NT2/D1 (cell line): ENCODE measurements at regions not wholly inside any gene's neighbourhood (a gene's known extent, or its start where the extent isn't known, plus 50 kb on each side); places are given as distances from the start of the nearest gene placed in this dataset.

Experiments used
- DNase-seq: peaks from one replicate; pipeline ENCODE4 v3.0.0-alpha.2; 2011; ENCODE audit warnings: low read depth, low spot score
- H3K27me3 ChIP-seq: 2 replicates; pipeline ENCODE4 v1.6.0; 2011; ENCODE audit warnings: mild to moderate bottlenecking; ENCODE audit not compliant: insufficient read length, insufficient read depth
- H3K36me3 ChIP-seq: 2 replicates; pipeline ENCODE4 v1.6.1; 2011; ENCODE audit warnings: mild to moderate bottlenecking, low read length, mixed read lengths; ENCODE audit not compliant: insufficient read depth, insufficient read length
- H3K4me1 ChIP-seq: 2 replicates; pipeline ENCODE4 v1.5.1; 2011; ENCODE audit not compliant: insufficient read depth, insufficient read length
- H3K4me3 ChIP-seq: 2 replicates; pipeline ENCODE4 v1.5.1; 2011; ENCODE audit warnings: low read depth; ENCODE audit not compliant: insufficient read length
- H3K9ac ChIP-seq: 2 replicates; pipeline ENCODE4 v1.6.0; 2011; ENCODE audit warnings: low read depth; ENCODE audit not compliant: insufficient read length
- H3K9me3 ChIP-seq: 2 replicates; pipeline ENCODE4 v1.5.1; 2011; ENCODE audit warnings: mild to moderate bottlenecking, low read length; ENCODE audit not compliant: insufficient read depth
- SUZ12 ChIP-seq: IDR thresholded peaks from 2 replicates; pipeline ENCODE4 v1.6.1; 2011; ENCODE audit not compliant: insufficient read length, insufficient read depth; ENCODE audit errors: extremely low read depth
- YY1 ChIP-seq: IDR thresholded peaks from 2 replicates; pipeline ENCODE4 v1.6.1; 2011; ENCODE audit not compliant: insufficient read length, insufficient read depth
- ZNF274 ChIP-seq: IDR thresholded peaks from 2 replicates; pipeline ENCODE4 v1.6.1; 2011; ENCODE audit warnings: mild to moderate bottlenecking, low read depth, low read length

DNA sequence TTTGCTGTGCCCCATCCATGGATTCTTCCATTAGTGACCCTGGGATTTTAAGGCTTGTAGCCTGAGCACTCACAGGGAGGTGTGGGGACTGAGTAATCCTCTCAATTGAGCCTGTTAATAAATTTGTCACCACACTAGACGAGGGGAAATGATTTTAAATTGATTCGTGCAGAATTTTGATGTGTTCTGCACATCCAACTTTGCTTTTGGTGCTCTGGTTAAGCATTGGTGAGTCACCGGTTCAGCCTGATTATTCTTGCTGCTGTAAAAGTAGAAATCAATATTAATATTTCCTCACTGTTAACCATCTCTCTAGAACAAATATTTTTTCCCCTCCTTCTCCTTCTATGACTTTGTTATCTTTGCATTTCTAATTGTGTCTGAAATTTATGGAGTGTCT, 482.0 kb downstream of the TSN start:
- no peaks in the 10 kb centered on the region for H3K27me3 ChIP-seq
- no peak overlapping the region for H3K4me3 ChIP-seq
- no peak overlapping the region for H3K9ac ChIP-seq
- DNase-seq, result no peak
- no peaks in the 10 kb centered on the region for H3K36me3 ChIP-seq
- H3K4me1 ChIP-seq, result no peaks in the 10 kb centered on the region
- TF ChIP-seq SUZ12 (no peak), ZNF274 (no peak), YY1 (no peak)
- H3K9me3 ChIP-seq, result no peaks in the 10 kb centered on the region

DNA sequence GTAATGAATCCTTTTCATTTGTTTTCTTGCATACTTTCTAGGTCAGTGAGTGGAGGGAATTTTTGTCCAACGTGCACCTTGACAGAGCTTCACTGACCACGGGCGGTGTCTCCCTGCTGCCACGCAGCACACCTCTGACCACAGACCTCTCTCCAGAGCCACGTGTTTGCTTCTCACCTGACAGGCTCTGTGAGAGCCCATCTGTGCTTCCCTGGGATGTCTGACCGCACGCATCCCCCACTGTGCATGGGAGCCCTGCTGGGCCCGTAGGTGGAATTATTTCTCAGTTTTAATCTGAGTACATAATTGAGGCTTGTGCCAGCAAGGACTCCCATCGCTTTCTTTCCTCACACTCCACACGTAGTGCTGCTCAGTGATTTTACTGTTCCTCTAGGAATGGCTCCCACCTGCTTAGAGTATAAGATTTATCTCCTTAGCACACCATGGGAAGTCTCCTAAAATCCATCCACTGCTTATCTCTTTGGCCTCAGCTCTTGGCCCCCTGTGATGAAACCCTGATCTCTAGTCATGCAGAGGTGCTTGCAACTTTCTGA, 482.6 kb downstream of the TSN start:
- no peak for DNase-seq
- no peaks in the 10 kb centered on the region for H3K4me1 ChIP-seq
- no peaks in the 10 kb centered on the region for H3K36me3 ChIP-seq

DNA sequence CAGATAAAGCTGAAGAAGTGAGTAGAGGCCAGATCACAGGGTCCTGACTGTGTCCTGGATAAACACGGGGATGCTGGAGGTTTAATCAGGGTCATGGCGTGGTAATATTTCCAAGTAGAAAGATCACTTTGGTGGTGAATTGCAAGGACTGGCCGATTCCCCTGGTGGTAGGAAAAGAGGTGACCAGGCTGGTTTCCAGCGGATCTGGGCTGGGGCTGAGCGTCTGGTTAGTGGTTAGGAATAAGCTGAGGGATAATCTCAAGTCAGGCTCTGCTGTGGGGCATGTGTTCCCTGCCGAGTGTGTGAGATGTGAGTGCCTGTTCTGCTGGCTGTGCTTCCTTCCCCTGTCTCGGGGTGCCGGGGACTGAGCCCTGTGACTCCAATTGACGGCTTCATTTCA, 484.0 kb downstream of the TSN start:
- no peak for TF ChIP-seq YY1
- TF ChIP-seq ZNF274, result no peak
- no peak for TF ChIP-seq SUZ12
- no peak for DNase-seq

More for the DNA sequence above, 482.6 kb downstream of the TSN start:
- Histone ChIP-seq H3K4me3 (no peak overlapping the region), H3K27me3 (no peaks in the 10 kb centered on the region), H3K9ac (no peak overlapping the region), H3K9me3 (no peaks in the 10 kb centered on the region)
- TF ChIP-seq ZNF274 (no peak), SUZ12 (no peak), YY1 (no peak)

DNA sequence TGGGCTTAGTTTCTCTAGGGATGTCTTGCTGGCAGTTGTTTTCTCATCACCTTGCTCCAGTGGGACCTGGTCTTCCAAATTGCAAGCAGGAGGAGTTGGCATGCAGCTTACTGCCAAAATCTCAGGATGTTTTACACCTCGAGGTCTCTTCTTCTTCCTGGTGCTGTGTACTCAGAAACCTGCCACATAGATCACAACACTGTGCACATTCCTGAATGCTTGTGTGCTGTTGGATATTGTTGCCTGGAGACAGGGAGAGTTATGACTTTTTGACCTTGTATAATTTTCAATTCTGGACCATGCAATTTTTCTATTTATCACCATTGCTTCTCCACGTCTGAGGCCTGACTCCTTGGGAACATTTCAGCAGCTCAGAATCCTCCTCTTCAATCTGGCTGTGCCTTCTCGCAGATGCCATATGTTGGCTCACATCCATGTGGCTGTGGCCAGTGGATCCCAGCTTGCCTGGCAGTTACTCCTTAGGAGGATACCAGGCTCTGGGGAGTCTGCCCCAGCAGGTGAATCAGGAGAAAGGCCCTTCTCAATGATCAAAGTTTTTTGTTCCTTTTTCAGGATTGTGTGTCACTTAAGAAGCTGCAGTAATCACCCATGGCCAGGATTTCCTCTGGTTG, 489.3 kb downstream of the TSN start:
- Histone ChIP-seq H3K4me1 (no peaks in the 10 kb centered on the region), H3K36me3 (no peaks in the 10 kb centered on the region), H3K4me3 (no peak overlapping the region), H3K27me3 (no peaks in the 10 kb centered on the region), H3K9ac (no peak overlapping the region), H3K9me3 (no peaks in the 10 kb centered on the region)
- TF ChIP-seq SUZ12, result no peak
- TF ChIP-seq ZNF274, result no peak
- no peak for TF ChIP-seq YY1
- DNase-seq, result no peak

More for the DNA sequence above, 484.0 kb downstream of the TSN start:
- Histone ChIP-seq H3K9ac (no peak overlapping the region), H3K9me3 (no peaks in the 10 kb centered on the region), H3K4me1 (no peaks in the 10 kb centered on the region), H3K4me3 (no peak overlapping the region), H3K27me3 (no peaks in the 10 kb centered on the region), H3K36me3 (no peaks in the 10 kb centered on the region)

- Histone ChIP-seq H3K36me3 (no peaks in the 10 kb centered on the region), H3K9me3 (no peaks in the 10 kb centered on the region), H3K4me3 (no peak overlapping the region), H3K9ac (no peak overlapping the region), H3K4me1 (no peaks in the 10 kb centered on the region), H3K27me3 (no peaks in the 10 kb centered on the region)
- TF ChIP-seq YY1, result no peak
- no peak for TF ChIP-seq ZNF274
- no peak for TF ChIP-seq SUZ12
- DNase-seq, result no peak
Observed at GRCh38 chr2:122249673-122250072, 494.2 kb downstream of the TSN start.

DNA sequence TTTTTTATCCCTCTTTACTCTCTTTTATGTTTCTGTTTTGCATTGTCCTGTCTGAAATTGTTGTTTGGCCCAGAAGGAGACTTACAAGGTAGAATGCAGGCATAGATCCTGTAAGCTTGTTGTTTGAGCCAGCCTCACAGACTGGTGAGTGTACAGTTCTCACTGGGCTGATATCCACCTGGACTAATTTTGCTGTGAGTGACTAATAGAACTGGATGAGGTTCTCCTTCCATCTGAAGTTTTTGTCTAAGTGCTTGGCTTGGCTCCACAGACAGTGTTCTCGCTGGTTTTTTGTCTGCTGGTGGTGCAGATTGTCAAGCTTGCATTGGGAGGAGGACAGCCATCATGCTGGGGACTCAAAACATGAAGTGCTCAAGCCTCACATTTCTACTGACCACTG, 495.7 kb downstream of the TSN start:
- TF ChIP-seq ZNF274 (no peak), SUZ12 (no peak), YY1 (no peak)
- Histone ChIP-seq H3K4me1 (no peaks in the 10 kb centered on the region), H3K36me3 (no peaks in the 10 kb centered on the region), H3K9me3 (no peaks in the 10 kb centered on the region), H3K27me3 (no peaks in the 10 kb centered on the region), H3K9ac (no peak overlapping the region), H3K4me3 (no peak overlapping the region)
- DNase-seq, result no peak

DNA sequence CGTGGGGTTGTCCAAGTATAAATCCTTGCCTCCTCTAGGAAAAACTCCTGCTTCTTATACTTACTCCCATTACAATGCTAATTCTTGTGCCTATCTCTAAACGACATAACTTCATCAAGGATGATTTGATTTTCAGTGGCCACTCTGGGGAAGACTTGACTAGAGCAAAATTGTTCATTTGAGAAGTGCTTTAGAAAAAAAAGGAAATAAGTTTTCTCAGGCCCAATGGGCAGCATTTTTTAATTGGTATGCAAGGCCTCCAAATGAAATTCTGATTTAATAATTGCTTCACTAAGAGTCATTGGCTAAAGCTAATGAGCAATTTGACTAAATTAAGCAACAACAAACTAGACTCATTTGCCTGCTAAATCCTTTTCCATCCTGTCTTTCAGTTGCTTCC, 496.1 kb downstream of the TSN start:
- no peak for DNase-seq
- H3K4me1 ChIP-seq, result no peaks in the 10 kb centered on the region
- H3K9me3 ChIP-seq, result no peaks in the 10 kb centered on the region
- H3K27me3 ChIP-seq, result no peaks in the 10 kb centered on the region
- no peak overlapping the region for H3K4me3 ChIP-seq
- no peaks in the 10 kb centered on the region for H3K36me3 ChIP-seq
- no peak overlapping the region for H3K9ac ChIP-seq
- TF ChIP-seq YY1, result no peak
- no peak for TF ChIP-seq SUZ12
- no peak for TF ChIP-seq ZNF274

DNA sequence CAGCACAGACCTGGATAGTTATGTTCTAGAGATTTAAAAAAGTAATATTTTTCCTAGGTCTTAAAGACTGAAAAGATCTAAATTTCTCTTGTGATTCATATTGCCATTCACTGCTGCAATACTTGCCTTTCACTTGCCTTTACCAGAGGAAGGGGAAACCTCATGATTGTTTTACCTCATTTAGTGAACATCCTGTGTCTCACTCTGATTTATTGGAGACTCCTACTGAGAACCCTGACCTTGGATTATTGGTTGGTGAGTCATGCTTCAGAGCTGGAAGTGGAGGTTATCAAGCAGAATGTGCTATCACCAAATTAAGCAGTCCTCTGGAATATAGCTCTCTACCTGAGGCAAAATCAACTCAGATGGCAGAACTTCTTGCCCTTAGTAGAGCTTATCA, 500.5 kb downstream of the TSN start:
- no peak for DNase-seq
- Histone ChIP-seq H3K4me3 (no peak overlapping the region), H3K36me3 (no peaks in the 10 kb centered on the region), H3K4me1 (no peaks in the 10 kb centered on the region), H3K27me3 (no peaks in the 10 kb centered on the region), H3K9me3 (no peaks in the 10 kb centered on the region), H3K9ac (no peak overlapping the region)
- no peak for TF ChIP-seq ZNF274
